Hematopoietic multipotent progenitor cell (in vitro differentiated cells): ENCODE measurements at regions not wholly inside any gene's neighbourhood (a gene's known extent, or its start where the extent isn't known, plus 50 kb on each side); places are given as distances from the start of the nearest gene placed in this dataset.

Experiments used
- DNase-seq, 3 donors: peaks; one replicate each; pipeline ENCODE4 v3.0.0-alpha.2; 2011 to 2015; ENCODE audit warnings: low read depth in 2 of 3, low spot score in 2 of 3

DNA sequence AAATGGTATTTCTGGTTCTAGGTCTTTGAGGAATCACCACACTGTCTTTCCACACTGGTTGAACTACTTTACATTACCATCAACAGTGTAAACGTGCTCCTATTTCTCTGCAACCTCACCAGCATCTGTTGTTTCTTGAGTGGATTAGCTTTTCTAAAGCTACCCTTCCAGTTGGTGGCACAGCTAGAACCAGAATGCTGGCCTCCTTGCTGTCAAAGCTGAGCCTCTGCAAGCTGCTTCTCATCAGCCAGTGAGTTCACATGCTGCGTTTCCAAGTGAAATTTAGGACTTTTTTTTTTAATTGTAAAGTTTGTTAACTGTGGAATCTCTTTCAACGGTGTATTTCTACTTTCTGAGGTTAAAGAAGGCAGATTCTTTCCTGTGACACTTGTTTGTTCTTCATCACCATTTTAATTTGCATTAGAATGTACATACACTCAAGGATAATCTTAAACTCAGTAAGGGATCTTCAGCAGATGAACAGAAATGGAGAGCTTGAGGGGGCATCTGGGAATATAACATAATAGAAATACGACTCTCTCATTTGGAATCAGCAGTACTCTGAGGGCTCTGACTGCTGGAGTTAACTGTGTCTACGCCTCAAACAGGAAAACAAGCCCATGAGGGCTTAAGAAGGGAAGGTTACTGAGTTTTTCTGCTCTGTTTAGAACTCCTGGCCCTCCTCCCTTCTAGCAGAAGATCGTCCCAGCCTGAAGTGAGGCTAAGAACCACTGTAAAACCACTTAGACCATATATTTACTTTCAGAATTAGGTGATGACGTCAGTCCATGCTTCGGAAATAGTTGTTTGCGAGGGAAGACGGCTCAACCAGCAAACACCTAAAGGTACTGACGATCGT lies 148.4 kb upstream of the FAM20A start:
- no peak for DNase-seq

DNA sequence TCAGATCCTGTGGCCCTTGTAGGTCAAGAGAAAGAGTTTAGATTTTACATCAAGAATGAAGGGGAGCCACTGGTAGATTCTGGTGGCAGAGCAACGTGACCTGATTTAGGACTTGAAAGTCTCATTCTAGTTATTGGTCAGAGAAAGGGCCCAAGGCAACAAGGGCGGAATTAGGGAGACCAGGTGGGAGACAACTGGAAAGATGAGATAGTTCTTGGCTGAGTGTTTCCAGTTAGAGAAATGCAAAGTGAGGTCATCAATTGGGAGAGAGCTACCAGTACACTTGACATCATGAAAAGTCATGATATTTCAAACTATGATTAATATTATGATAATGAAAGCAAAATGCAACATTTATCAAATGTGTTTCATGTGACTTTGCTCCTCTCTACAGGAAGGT lies 147.2 kb upstream of the FAM20A start:
- no peak for DNase-seq

DNA sequence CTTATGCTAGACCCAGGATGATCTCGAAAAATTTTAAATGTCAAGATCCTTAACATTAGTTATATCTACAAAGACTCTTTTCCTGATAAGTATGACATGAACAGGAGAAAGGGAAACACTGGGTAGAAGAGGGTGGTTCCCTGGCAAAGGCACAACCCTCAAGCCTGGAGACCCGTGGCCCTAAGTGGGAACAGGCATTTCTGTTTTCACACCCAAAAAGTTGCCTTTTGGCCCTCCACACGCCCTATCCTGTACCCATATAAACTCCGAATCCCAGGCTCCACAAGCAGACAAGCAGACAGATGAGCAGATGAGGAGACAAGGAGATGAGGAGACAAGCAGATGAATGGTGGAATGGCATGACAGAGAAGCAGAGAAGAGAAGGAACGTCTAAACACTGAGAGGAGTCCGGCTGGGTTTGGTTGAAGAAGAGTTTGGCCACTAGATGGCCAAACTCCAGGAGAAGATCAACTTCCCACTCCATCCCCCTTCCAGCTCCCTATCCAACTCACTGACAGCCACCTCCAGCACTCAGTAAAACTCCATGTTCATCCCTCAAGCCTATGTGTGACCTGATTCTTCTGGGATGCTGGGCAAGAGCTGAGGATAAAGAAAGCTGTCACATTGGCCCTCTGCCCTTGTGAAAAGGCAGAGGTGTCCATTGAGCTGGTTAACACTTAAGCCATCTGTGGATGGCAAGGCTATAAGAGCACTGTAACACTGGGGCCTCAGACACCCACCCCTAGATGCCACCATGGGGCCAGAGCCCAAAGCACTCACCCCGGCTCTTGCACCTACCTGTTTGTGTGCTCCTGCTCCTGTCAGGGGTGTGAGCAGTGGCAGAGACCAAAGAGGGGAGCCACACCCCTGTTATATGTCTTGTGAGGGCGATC lies 139.6 kb upstream of the FAM20A start:
- no peak for DNase-seq

DNA sequence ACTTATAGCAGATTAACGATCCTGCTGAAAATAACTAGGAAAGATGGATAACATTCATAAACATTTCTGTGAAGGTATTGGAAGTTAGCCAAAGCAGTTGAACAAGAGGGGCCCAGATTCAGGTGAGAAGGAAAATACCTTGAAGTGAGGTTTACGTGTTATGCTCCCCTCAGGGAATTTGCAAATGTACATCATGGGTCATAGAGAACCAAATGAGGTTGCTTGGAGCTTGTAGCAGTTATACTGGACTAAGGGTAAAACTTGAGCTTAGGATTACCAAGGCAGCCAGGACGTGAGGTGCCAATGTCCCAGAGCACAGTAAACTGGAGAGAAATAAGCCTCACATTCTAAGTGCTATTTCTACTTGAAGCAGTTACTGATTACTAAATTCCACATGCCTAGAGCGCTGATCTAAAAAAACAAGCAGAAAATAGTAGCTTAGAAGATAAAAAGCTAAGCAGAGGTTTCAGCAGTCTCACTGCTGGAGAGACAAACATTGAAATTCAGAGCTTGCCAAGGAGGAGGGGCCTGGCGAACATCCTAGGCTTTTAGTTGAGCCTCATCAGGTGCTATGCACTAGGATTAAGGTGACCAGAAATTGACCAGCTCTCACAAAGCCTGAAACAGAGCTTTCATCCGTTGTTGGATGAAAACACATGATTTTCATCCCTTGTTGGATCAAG lies 136.7 kb upstream of the FAM20A start:
- DNase-seq: no peak

DNA sequence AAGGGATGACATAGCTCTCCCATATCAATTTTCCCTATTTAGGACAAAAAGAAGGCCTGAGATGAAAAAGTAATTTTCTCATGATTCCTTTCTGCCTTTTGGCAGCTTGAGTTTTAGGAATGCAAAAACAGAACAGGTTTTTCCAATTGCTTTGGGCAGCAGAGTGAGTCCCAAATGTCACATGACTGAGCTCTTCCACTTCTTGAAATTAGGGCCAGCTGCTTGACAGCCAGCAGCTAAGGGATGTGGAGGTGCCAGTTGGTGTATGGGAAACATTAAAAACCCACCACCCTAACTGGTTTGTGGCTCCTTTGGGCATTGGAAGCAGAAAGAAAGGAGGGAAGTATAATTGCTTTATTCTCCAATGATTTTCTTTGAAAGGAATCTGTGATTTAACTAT lies 133.8 kb upstream of the FAM20A start:
- DNase-seq: no peak

DNA sequence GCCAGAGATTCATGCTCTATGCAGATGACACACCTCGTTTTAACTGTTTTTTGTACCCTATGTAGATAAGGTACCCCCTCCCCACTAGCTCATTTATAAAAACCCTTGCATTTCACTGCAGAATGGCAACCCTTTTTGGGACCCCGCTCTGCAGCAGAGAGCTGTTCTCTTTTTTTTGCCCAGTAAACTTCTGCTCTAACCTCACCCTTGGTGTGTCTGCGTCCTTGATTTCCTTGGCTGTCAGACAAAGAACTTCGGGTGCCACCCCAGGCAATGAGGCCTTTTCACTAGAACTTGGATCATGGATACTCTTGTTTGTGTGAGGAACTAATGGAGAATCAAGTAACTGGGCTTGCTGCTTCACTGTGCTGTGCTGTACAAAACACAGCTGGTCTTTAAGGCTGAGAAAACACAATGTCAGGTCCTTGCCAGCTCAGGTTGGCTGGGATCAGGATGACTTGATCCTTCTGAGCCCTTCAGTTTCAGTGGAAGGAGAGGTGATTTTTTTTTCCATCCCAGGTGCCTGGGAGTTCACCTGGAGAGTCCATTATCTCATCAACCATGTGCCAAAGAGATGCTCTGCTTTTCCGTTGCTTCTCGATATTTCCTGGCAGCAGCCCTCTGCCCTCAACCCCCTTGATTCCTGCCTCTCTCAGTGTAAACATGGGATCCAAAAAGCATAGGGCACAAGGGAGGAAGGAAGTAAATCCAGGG lies 133.2 kb upstream of the FAM20A start:
- DNase-seq: no peak

DNA sequence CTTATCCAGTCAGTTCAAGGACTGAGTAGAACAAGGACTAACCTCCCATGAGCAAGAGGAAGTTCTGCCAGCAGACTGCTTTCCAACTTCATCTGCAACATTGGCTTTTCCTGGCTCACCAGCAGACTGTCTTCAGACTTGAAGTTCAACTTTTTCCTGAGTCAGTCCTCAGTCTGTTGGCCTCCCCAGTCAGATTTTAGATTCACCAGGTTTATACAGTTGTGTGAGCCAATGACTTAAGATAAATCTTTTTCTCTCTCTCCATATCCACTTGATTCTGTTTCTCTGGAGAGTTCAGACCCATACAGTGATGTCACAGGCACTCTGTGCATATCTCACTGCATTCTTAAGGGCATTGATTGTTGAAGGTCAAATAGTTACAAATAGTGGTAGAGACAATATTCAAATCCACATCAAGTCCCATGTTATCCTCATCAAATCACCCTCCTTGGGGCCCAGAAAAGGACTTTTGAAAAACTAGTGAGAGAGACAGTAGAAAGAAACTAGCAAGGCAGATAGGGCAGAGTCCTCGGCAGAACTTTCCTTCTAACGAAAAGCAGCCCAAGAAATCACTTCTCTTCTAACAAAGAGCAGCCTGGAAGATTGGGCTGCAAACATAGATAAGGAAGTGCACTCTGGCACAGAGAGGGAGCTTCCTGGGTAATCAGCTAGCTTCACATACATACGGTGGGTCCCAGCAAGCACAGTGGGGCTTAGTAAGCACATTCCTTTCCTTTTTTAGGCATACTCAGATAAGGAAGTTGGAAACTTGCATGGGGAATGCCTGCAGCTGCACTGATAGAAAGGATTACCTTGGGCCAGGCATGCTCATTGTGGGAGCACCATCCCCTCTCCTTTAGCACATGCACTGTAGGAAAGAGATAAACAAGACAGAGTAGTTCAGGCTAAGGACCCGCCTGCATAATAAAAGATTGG lies 132.3 kb upstream of the FAM20A start:
- DNase-seq: no peak

DNA sequence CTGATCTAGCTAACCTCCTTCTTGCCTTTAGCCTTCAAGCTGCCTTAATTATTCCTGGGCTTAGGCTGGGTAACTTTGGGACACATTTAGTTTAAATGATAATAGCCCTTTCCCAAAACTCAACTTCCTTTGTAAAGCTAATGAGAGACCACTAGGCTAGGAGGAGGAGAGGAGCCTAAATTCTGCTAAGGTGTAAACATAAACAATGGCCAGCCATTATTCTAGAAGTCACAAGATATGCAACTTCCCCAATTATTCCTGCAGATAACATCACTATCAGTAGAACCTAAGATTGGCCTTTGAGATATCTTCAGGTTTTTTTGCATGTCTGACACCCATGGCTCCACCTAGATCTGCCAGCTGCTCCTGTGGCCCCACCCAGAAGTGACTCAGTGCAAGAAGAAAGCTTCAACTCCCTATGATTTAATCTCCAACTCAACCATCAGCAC lies 131.2 kb upstream of the FAM20A start:
- DNase-seq: no peak

DNA sequence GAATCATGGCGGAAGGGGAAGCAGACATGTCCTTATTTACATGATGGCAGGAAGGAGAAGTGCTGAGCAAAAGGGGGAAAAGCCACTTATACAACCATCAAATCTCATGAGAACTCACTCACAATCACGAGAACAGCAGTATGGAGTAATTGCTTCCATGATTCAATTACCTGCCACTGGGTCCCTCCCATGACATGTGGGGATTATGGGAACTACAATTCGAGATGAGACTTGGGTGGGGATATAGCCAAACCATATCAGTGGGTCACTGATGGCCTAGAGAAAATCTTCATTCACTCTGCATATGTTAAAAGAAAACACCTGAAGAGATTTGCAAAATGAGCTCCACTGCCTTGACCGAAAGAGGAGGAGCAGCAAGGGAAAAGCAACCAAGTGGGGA lies 130.3 kb upstream of the FAM20A start:
- no peak for DNase-seq

DNA sequence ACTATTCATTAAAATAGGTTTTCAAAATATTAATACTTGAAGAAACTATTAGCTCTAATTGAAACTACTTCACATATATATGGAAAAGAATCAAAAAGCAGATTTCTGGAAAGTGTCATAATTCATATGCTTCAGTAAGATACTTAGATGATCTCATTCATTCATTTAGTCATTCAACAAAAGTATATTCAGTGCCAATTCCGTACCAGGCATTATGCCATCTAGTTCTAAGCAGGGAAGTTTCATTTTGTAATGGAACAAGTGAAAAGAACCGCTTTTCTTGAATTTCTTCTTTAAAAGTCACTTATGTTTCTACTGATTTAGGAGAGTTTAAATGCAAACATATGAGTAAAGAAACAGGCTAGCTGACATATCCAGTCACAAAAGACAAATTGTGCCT lies 118.3 kb upstream of the FAM20A start:
- DNase-seq: no peak

DNA sequence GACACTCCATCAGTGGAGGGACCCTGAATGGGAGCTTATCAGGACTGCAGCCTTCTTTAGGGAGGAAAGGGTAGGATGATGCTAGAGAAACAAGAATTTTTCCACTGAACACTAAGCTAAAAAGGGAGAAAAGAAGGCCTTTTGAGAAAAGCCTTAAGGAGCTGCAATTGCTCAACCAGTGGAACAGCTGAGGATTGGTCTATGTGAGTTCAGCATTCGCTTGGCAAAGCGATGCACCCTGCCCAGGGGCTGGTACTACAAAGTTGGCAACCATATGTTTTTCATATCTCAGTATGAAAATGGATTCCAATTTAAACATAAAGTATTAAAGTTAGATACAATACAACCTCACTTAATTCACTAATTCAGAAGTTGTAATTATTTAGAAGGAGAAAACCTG lies 117.8 kb upstream of the FAM20A start:
- DNase-seq: no peak

DNA sequence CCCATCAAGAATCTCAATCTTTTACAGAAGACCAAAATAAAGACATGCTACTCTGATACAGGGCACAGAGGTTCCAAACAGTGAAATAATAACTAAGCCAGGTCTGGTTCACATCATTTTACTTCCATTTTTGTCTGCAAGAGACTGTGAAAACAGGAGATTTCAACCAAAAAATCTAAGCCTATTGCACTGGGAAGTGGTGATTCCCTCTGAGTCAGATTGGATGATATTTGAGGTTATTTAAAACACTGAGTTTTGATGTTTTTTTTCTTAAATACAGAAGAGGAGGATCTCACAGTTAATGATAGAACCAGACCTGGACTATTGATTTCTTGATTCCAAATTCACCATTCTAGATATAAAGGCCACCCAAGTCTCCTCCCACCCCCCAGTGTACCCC lies 117.3 kb upstream of the FAM20A start:
- DNase-seq: no peak

DNA sequence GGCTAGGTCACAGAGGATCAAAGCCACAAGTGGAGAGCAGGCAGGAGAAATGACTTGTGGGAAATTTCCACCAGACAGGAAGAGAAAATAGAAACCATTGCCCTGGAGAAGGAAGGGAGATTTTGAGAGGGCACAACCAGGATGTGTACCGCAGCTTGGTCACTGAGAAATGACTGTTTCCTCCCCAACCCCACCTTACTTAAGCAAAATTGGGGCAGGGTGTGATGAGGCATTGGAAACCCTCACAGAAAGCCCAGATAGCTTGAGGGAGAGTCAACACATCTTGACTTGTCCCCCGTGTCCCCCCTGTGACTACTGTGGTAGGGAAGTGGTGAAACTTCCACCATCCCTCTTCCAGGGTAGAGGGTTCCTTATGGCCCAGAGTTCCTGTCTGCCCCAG lies 113.5 kb upstream of the FAM20A start:
- no peak for DNase-seq

DNA sequence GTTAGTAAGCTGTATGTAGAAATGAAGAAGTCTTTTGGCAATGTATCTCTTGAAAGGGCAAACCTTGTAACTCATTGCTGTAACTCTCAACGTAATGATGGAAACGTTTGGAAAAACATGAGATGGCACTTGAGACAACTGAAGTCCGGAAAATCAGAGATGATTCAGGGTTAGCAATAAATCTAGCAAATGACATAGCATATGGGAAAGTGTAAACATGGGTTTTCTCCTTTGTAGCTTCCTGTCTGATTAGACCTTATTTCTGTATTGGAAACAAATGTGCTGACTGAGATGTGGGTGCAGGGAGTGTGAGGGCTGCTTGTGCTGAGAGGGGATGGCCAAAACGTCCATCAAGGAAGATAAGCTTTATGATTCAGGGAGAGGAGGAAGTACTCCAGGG lies 110.7 kb upstream of the FAM20A start:
- no peak for DNase-seq

DNA sequence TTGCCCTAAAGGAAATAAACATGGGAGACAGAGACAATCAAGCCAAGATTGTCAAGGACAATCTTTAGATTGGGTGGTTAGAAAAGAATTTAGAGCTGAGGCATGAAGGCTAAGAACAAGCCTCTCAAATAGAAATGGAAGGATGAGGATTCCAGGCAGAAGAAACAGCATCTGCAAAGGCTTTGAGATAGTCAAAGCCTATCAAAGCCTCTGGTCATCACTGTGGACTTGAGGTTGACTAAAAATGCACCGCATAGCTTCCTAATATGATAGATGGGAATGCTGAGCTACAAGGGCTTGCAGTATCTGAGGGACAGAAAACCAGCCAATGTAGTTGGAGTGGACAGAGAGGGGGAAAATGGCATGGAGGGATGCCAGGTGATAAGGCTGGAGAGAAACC lies 109.8 kb upstream of the FAM20A start:
- DNase-seq: no peak

DNA sequence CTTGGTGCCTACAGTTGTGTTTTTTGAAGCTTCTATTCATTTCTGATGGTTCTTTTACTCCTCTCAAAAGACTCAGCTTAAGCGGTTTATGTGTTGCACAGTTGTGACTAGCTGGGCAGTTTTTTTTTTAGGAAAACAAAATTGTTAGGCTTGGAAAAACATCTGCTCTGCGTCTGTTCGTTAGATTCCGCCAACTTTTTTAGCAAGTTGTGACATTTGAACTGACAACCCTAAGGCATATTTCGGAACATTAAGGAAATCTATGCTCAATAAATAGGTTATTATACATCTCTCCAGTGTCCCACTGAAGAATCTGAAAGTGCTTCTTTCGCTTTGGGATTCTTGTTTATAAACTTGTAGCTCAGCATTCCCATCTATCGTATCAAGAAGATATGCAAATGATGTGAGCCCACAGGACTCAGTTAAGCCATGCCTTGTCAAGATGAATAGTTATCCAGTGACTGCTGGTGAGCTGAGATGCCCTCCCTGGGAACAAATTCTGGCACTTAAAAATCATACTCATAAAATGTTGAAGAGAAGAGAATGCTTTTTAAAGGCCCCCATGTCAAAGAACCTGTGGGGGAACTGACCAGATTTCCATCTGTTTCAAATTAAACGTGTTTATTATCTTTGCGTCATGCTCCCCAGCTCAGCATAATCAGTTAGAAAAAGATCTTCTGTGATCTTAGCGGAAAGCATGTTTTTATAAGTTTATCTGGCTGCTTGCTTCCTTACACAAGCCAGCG lies 109.0 kb upstream of the FAM20A start:
- DNase-seq: no peak

DNA sequence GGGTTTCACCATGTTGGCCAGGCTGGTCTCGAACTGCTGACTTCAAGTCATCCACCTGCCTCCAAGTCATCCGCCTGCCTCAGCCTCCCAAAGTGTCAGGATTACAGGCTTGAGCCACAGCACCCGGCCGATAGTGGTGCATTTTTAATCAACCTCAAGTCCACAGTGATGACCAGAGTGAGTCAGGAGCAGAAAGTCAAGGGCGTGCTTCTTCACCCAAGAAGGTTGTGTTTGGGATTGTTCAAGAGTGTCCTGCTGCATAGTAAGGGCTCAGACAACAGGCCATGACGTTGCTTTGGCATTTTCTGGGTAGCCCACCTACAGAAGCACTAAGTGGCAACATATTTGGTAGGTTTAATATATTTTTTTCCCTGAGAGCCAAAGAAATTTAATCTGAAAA lies 108.3 kb upstream of the FAM20A start:
- no peak for DNase-seq

DNA sequence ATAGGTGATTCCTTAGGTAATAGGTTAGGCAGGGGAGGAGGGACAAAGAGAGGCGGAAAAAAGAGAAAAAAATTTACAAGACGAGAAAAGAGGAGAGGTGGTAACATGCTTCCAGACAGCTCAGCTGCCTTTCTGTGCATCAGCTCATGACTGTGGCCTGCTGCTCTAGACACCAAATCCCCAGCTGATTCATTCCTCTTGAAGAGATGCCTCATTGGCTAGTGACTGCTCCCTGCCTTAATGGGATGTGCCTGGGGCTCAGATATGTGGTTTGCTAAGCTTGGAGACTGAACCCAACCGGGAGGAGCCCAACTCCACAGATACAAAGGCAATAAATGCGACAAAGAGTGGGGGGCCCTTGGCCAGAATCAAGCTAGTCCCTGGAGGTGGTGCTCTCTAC lies 105.9 kb upstream of the FAM20A start:
- DNase-seq: no peak

DNA sequence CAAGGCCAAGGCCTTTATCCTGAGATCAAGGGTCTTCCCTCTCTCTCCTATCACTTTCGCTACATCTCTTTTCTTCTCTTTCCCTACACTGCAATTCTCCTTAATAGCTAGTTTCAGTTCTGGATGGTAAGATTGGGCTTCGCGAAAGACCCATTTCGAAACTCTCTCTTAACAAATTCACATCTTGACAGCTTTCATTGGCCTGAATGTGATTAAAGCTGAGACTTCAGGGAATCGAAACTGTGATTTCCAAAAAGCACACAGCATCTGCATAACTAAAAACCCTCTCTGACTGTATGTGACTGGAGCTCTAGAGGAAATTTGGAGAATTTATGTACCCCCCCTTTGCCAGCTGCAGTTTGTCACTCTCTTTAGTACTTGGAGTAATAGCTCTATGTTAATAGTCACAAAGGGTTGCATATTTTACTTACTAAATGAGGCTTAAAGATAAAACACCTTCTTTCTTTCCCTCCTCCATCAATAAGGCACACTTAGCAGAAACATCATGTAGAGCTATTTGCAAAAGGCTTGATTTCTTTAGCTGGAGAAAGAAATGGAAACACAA lies 105.3 kb upstream of the FAM20A start:
- DNase-seq: no peak
